GM18870 (cell line): ENCODE measurements at regions not wholly inside any gene's neighbourhood (a gene's known extent, or its start where the extent isn't known, plus 50 kb on each side); places are given as distances from the start of the nearest gene placed in this dataset.
"Not testable (repeated sequence)": the region's sequence is repeated elsewhere in the genome, so short reads cannot be mapped to it uniquely, and the experiment has no call there.

Source experiments
- ATAC-seq: cut with Tn5 transposase; IDR thresholded peaks from one replicate; pipeline ENCODE4 v1.9.1; 2021; ENCODE audit warnings: moderate library complexity; ENCODE audit not compliant: unreplicated experiment

- ATAC-seq: no peak
Measured at GRCh38 chr1:58076258-58076657, 470.3 kb downstream of the OMA1 start.

GRCh38 chr1:58075188-58075578 is 471.3 kb downstream of the OMA1 start:
- ATAC-seq: no peak

GRCh38 chr1:58072450-58072849 is 474.1 kb downstream of the OMA1 start:
- ATAC-seq: no peak

- ATAC-seq: no peak
Measured at GRCh38 chr1:58067082-58067481, 479.4 kb downstream of the OMA1 start.

- no peak for ATAC-seq
Measured at GRCh38 chr1:58065520-58065919, 481.0 kb downstream of the OMA1 start.

GRCh38 chr1:58064166-58064565 is 482.4 kb downstream of the OMA1 start:
- no peak for ATAC-seq

GRCh38 chr1:58063095-58063494 is 483.4 kb downstream of the OMA1 start:
- no peak for ATAC-seq

- no peak for ATAC-seq
Measured at GRCh38 chr1:58062635-58063034, 483.9 kb downstream of the OMA1 start.

GRCh38 chr1:58060559-58061170 is 485.9 kb downstream of the OMA1 start:
- ATAC-seq: no peak

- no peak for ATAC-seq
Measured at GRCh38 chr1:58059789-58060188, 486.7 kb downstream of the OMA1 start.

GRCh38 chr1:58058323-58058722 is 488.2 kb downstream of the OMA1 start:
- no peak for ATAC-seq

- ATAC-seq: no peak
Measured at GRCh38 chr1:58057826-58058225, 488.7 kb downstream of the OMA1 start.

GRCh38 chr1:58051187-58051586 is 495.3 kb downstream of the OMA1 start:
- ATAC-seq: not testable (repeated sequence)

GRCh38 chr1:58047265-58047858 is 499.2 kb downstream of the OMA1 start:
- no peak for ATAC-seq

- ATAC-seq: no peak
Measured at GRCh38 chr1:58045094-58045705, 501.3 kb downstream of the OMA1 start.

GRCh38 chr1:58041621-58042020 is 504.9 kb downstream of the OMA1 start:
- no peak for ATAC-seq

GRCh38 chr1:58038574-58038973 is 508.0 kb downstream of the OMA1 start:
- ATAC-seq: no peak

GRCh38 chr1:58035523-58035922 is 511.0 kb downstream of the OMA1 start:
- no peak for ATAC-seq

GRCh38 chr1:58033311-58033710 is 513.2 kb downstream of the OMA1 start:
- no peak for ATAC-seq

- ATAC-seq: no peak
Measured at GRCh38 chr1:58032611-58033073, 513.9 kb downstream of the OMA1 start.

GRCh38 chr1:58031416-58031815 is 515.1 kb downstream of the OMA1 start:
- no peak for ATAC-seq

- ATAC-seq: no peak
Measured at GRCh38 chr1:58030456-58030855, 516.1 kb downstream of the OMA1 start.
